ENCODE measurements at regions not wholly inside any gene's neighbourhood (a gene's known extent, or its start where the extent isn't known, plus 50 kb on each side); places are given as distances from the start of the nearest gene placed in this dataset.

- TF ChIP-seq EZH2 (IDR thresholded peaks at IDR 0.05; ENCODE audit: borderline replicate concordance), result no peak
- TF ChIP-seq, protein P1, sequence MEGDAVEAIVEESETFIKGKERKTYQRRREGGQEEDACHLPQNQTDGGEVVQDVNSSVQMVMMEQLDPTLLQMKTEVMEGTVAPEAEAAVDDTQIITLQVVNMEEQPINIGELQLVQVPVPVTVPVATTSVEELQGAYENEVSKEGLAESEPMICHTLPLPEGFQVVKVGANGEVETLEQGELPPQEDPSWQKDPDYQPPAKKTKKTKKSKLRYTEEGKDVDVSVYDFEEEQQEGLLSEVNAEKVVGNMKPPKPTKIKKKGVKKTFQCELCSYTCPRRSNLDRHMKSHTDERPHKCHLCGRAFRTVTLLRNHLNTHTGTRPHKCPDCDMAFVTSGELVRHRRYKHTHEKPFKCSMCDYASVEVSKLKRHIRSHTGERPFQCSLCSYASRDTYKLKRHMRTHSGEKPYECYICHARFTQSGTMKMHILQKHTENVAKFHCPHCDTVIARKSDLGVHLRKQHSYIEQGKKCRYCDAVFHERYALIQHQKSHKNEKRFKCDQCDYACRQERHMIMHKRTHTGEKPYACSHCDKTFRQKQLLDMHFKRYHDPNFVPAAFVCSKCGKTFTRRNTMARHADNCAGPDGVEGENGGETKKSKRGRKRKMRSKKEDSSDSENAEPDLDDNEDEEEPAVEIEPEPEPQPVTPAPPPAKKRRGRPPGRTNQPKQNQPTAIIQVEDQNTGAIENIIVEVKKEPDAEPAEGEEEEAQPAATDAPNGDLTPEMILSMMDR (IDR thresholded peaks at IDR 0.05; ENCODE audit: poor library complexity), result no peak
- no peak for TF ChIP-seq EZH2phosphoT487 (IDR thresholded peaks at IDR 0.05; ENCODE audit: low read depth, severe bottlenecking, unreplicated experiment)
These were observed 265.2 kb downstream of the GATA3 start for GRCh38 chr10:8319704-8320103.
